ENCODE measurements at regions not wholly inside any gene's neighbourhood (a gene's known extent, or its start where the extent isn't known, plus 50 kb on each side); places are given as distances from the start of the nearest gene placed in this dataset.

- Mint-ChIP-seq H3K4me3 (no peak overlapping the region), H3K27me3 (ENCODE audit: insufficient read depth) (peaks cover 15% of the 10 kb centered on the region), H3K36me3 (ENCODE audit: low read depth) (no peaks in the 10 kb centered on the region), H3K4me1 (ENCODE audit: low read depth) (no peaks in the 10 kb centered on the region), H3K9me3 (no peaks in the 10 kb centered on the region), H3K27ac (no peak overlapping the region)
- no peak for TF ChIP-seq CTCF (IDR thresholded peaks at IDR 0.05)
- no peak for DNase-seq
Measured at GRCh38 chr12:111228916-111229666, 139.8 kb downstream of the PHETA1 start.

GRCh38 chr12:111227476-111228420 is 141.1 kb downstream of the PHETA1 start:
- Mint-ChIP-seq H3K27me3 (ENCODE audit: insufficient read depth) (peaks cover 18% of the 10 kb centered on the region), H3K9me3 (no peaks in the 10 kb centered on the region), H3K4me3 (no peak overlapping the region), H3K4me1 (ENCODE audit: low read depth) (no peaks in the 10 kb centered on the region), H3K36me3 (ENCODE audit: low read depth) (no peaks in the 10 kb centered on the region), H3K27ac (no peak overlapping the region)
- DNase-seq: no peak
- no peak for TF ChIP-seq CTCF (IDR thresholded peaks at IDR 0.05)

- Mint-ChIP-seq H3K27ac (no peak overlapping the region), H3K36me3 (ENCODE audit: low read depth) (no peaks in the 10 kb centered on the region), H3K4me1 (ENCODE audit: low read depth) (no peaks in the 10 kb centered on the region), H3K4me3 (no peak overlapping the region), H3K27me3 (ENCODE audit: insufficient read depth) (peaks cover 16% of the 10 kb centered on the region), H3K9me3 (no peaks in the 10 kb centered on the region)
- TF ChIP-seq CTCF (IDR thresholded peaks at IDR 0.05): no peak
- no peak for DNase-seq
Measured at GRCh38 chr12:111226680-111227079, 142.2 kb downstream of the PHETA1 start.

GRCh38 chr12:111225307-111225706 is 143.6 kb downstream of the PHETA1 start:
- TF ChIP-seq CTCF (IDR thresholded peaks at IDR 0.05): no peak
- Mint-ChIP-seq H3K4me1 (ENCODE audit: low read depth) (no peaks in the 10 kb centered on the region), H3K9me3 (no peaks in the 10 kb centered on the region), H3K36me3 (ENCODE audit: low read depth) (no peaks in the 10 kb centered on the region), H3K4me3 (no peak overlapping the region), H3K27me3 (ENCODE audit: insufficient read depth) (peaks cover 18% of the 10 kb centered on the region), H3K27ac (no peak overlapping the region)
- no peak for DNase-seq

GRCh38 chr12:111224186-111225066 is 144.5 kb downstream of the PHETA1 start:
- DNase-seq: no peak
- no peaks in the 10 kb centered on the region for H3K36me3 Mint-ChIP-seq (ENCODE audit: low read depth)
- H3K4me3 Mint-ChIP-seq: no peak overlapping the region
- no peaks in the 10 kb centered on the region for H3K9me3 Mint-ChIP-seq
- H3K27me3 Mint-ChIP-seq (ENCODE audit: insufficient read depth): peaks cover 14% of the 10 kb centered on the region
- H3K4me1 Mint-ChIP-seq (ENCODE audit: low read depth): no peaks in the 10 kb centered on the region
- no peak overlapping the region for H3K27ac Mint-ChIP-seq
- no peak for TF ChIP-seq CTCF (IDR thresholded peaks at IDR 0.05)
